H1 (cell line): ENCODE measurements at regions not wholly inside any gene's neighbourhood (a gene's known extent, or its start where the extent isn't known, plus 50 kb on each side); places are given as distances from the start of the nearest gene placed in this dataset.

Source experiments
- CTCF ChIA-PET: fragments of 300-600 bp; sonication (Branson Sonifier 250); formaldehyde crosslinking; loops from one replicate; lab custom pipeline; 2021; ENCODE audit not compliant: partially characterized antibody; lab: Charles Lee
- POLR2A ChIA-PET: fragments of 300-600 bp; sonication (Branson Sonifier 250); formaldehyde crosslinking; loops from one replicate; lab custom pipeline; 2021; ENCODE audit warnings: inconsistent platforms; ENCODE audit not compliant: partially characterized antibody; lab: Charles Lee
- DNase-seq, 2 experiments: peaks; one replicate each; pipeline versions ENCODE4 v3.0.0 to v3.0.0-alpha.2; 2010 to 2022; ENCODE audit warnings: low spot score in 2 of 2, low read depth in 1 of 2, mixed read lengths in 1 of 2
- FAIRE-seq: peaks from 2 replicates; lab custom pipeline; 2011; peaks lifted over from hg19 to GRCh38; lab: Jason Lieb, UNC
- H2AFZ ChIP-seq: 2 replicates; pipeline ENCODE4 v1.8.1; 2012; ENCODE audit warnings: low read length, inconsistent platforms
- H2AK5ac ChIP-seq: 2 replicates; pipeline ENCODE4 v1.6.1; 2013; ENCODE audit warnings: low read depth, low read length
- H2BK120ac ChIP-seq: replicated peaks from 2 replicates; pipeline ENCODE3; 2013; ENCODE audit warnings: low read depth, low read length, inconsistent platforms
- H2BK12ac ChIP-seq: 2 replicates; pipeline ENCODE4 v1.6.1; 2013; ENCODE audit warnings: low read depth, low read length
- H2BK15ac ChIP-seq: 2 replicates; pipeline ENCODE4 v1.6.1; 2013; ENCODE audit warnings: low read length
- H2BK20ac ChIP-seq: 2 replicates; pipeline ENCODE4 v1.6.1; 2013; ENCODE audit warnings: low read length
- H2BK5ac ChIP-seq: 2 replicates; pipeline ENCODE4 v1.6.1; 2013; ENCODE audit warnings: low read depth, low read length
- H3K14ac ChIP-seq: 2 replicates; pipeline ENCODE4 v1.6.1; 2013; ENCODE audit warnings: inconsistent platforms; ENCODE audit not compliant: insufficient read length
- H3K18ac ChIP-seq: 2 replicates; pipeline ENCODE4 v1.6.1; 2013; ENCODE audit warnings: low read length; ENCODE audit errors: extremely low read depth
- H3K23ac ChIP-seq: 2 replicates; pipeline ENCODE4 v1.6.1; 2013; ENCODE audit warnings: inconsistent platforms; ENCODE audit not compliant: insufficient read length
- H3K23me2 ChIP-seq: 2 replicates; pipeline ENCODE4 v1.6.1; 2013; ENCODE audit warnings: low read depth, low read length
- H3K27ac ChIP-seq: 2 replicates; pipeline ENCODE4 v1.6.1; 2011; ENCODE audit warnings: low read depth, low read length, inconsistent platforms
- H3K27me3 ChIP-seq, 4 experiments: replicated peaks in 1 of 4; 1 replicate in 1 of 4; 2 replicates in 3 of 4; pipeline versions ENCODE4 v1.6.1 to v1.8.1; 2011 to 2013; ENCODE audit warnings: low read length in 3 of 4, mild to moderate bottlenecking in 3 of 4, inconsistent platforms in 2 of 4, mixed read lengths in 2 of 4, moderate library complexity in 1 of 4; ENCODE audit not compliant: control insufficient read depth in 3 of 4, insufficient read depth in 3 of 4; ENCODE audit errors: extremely low read depth in 1 of 4
- H3K36me3 ChIP-seq, 4 experiments: 2 replicates each; pipeline versions ENCODE4 v1.6.1 to v1.8.1; 2011 to 2013; ENCODE audit warnings: mild to moderate bottlenecking in 4 of 4, low read length in 3 of 4, moderate library complexity in 2 of 4, control low read depth in 1 of 4, inconsistent platforms in 1 of 4; ENCODE audit not compliant: insufficient read depth in 4 of 4, control insufficient read depth in 2 of 4
- H3K4ac ChIP-seq: replicated peaks from 2 replicates; pipeline ENCODE3; 2013; ENCODE audit warnings: low read length, low read depth, mixed read lengths, inconsistent platforms; ENCODE audit not compliant: insufficient read length
- H3K4me1 ChIP-seq, 4 experiments: replicated peaks in 1 of 4; 1 replicate in 1 of 4; 2 replicates in 3 of 4; pipeline versions ENCODE4 v1.6.1 to v1.8.1; 2011 to 2013; ENCODE audit warnings: low read length in 3 of 4, inconsistent platforms in 2 of 4, mixed read lengths in 1 of 4; ENCODE audit not compliant: insufficient read depth in 4 of 4, control insufficient read depth in 3 of 4
- H3K4me2 ChIP-seq, 2 experiments: 2 replicates each; pipeline versions ENCODE4 v1.6.1 to v1.8.1; 2011 to 2013; ENCODE audit warnings: low read depth in 2 of 2, low read length in 2 of 2, control low read depth in 1 of 2, inconsistent platforms in 1 of 2, mild to moderate bottlenecking in 1 of 2; ENCODE audit not compliant: insufficient read depth in 1 of 2
- H3K4me3 ChIP-seq, 4 experiments: fragments of 200-600, 300-600 bp in 1 of 4; sonication (generic), shearing (Covaris generic), sonication (Bioruptor Twin) in 1 of 4; 2 replicates each; pipeline versions ENCODE4 v1.5.1 to v1.8.1; 2011 to 2016; ENCODE audit warnings: low read length in 4 of 4, low read depth in 3 of 4, control low read depth in 2 of 4, inconsistent platforms in 2 of 4, mild to moderate bottlenecking in 2 of 4, mixed read lengths in 1 of 4, moderate library complexity in 1 of 4; ENCODE audit not compliant: insufficient read depth in 2 of 4; ENCODE audit errors: extremely low read depth in 1 of 4
- H3K56ac ChIP-seq: replicated peaks from 2 replicates; pipeline ENCODE3; 2013; ENCODE audit warnings: low read depth, mild to moderate bottlenecking, mixed read lengths, low read length, inconsistent platforms; ENCODE audit not compliant: insufficient read length
- H3K79me1 ChIP-seq: 2 replicates; pipeline ENCODE4 v1.6.1; 2013; ENCODE audit warnings: low read depth, low read length, control low read depth
- H3K79me2 ChIP-seq, 2 experiments: 2 replicates each; pipeline versions ENCODE4 v1.6.1 to v1.8.1; 2012 to 2013; ENCODE audit warnings: low read length in 2 of 2, mild to moderate bottlenecking in 2 of 2, inconsistent platforms in 1 of 2; ENCODE audit not compliant: insufficient read depth in 2 of 2, control insufficient read depth in 1 of 2
- H3K9ac ChIP-seq, 4 experiments: replicated peaks in 1 of 4; 1 replicate in 1 of 4; 2 replicates in 3 of 4; pipeline versions ENCODE4 v1.6.1 to v1.8.1; 2011 to 2013; ENCODE audit warnings: low read depth in 3 of 4, low read length in 3 of 4, control low read depth in 2 of 4, mild to moderate bottlenecking in 2 of 4, moderate library complexity in 2 of 4, inconsistent platforms in 1 of 4; ENCODE audit errors: extremely low read depth in 1 of 4
- H3K9me3 ChIP-seq, 2 experiments: 2 replicates each; pipeline versions ENCODE4 v1.6.1 to v1.8.1; 2012 to 2013; ENCODE audit warnings: mild to moderate bottlenecking in 2 of 2, moderate library complexity in 2 of 2, control low read depth in 1 of 2, inconsistent platforms in 1 of 2, low read depth in 1 of 2, low read length in 1 of 2, mixed read lengths in 1 of 2; ENCODE audit not compliant: insufficient read depth in 2 of 2
- H4K20me1 ChIP-seq, 2 experiments: replicated peaks in 1 of 2; 2 replicates each; pipeline versions ENCODE3 to v1.8.1; 2011 to 2013; ENCODE audit warnings: inconsistent platforms in 2 of 2, low read length in 2 of 2, mild to moderate bottlenecking in 1 of 2; ENCODE audit not compliant: insufficient read depth in 2 of 2, control insufficient read depth in 1 of 2
- H4K5ac ChIP-seq: 2 replicates; pipeline ENCODE4 v1.6.1; 2013; ENCODE audit warnings: low read length, low read depth, mixed read lengths, inconsistent platforms; ENCODE audit not compliant: insufficient read length
- H4K8ac ChIP-seq: 2 replicates; pipeline ENCODE4 v1.8.0; 2013; ENCODE audit warnings: mild to moderate bottlenecking, moderate library complexity, low read length, inconsistent platforms; ENCODE audit not compliant: insufficient read depth; ENCODE audit errors: extremely low read depth
- H4K91ac ChIP-seq: replicated peaks from 2 replicates; pipeline ENCODE3; 2013; ENCODE audit warnings: low read length, mixed read lengths, inconsistent platforms; ENCODE audit not compliant: insufficient read length
- BCL11A ChIP-seq, 2 experiments: IDR thresholded peaks; one replicate each; pipeline ENCODE4 v1.6.1; 2011; ENCODE audit warnings: low read depth in 2 of 2, low read length in 2 of 2, mild to moderate bottlenecking in 2 of 2
- CEBPB ChIP-seq: IDR thresholded peaks from 2 replicates; pipeline ENCODE4 v1.6.1; 2012; ENCODE audit warnings: low read depth, low read length
- E2F6 ChIP-seq: IDR thresholded peaks from 2 replicates; pipeline ENCODE4 v1.6.1; 2012; ENCODE audit warnings: inconsistent platforms
- SRF ChIP-seq: IDR thresholded peaks from 2 replicates; pipeline ENCODE4 v1.6.1; 2011; ENCODE audit warnings: mild to moderate bottlenecking, low read depth, low read length, moderate library complexity
- TAF1 ChIP-seq: IDR thresholded peaks from 2 replicates; pipeline ENCODE4 v1.6.1; 2011; ENCODE audit warnings: mild to moderate bottlenecking, low read depth, low read length
- TEAD4 ChIP-seq: IDR thresholded peaks from 2 replicates; pipeline ENCODE4 v1.6.1; 2012; ENCODE audit warnings: low read depth, low read length, inconsistent platforms, mixed read lengths

GRCh38 chrX:122566401-122566800 lies 617.7 kb upstream of the GRIA3 start:
- H3K36me3 ChIP-seq, result no peaks in the 10 kb centered on the region

More at GRCh38 chrX:122566401-122566800, 617.7 kb upstream of the GRIA3 start:
- Histone ChIP-seq H2BK15ac (no peak overlapping the region), H4K20me1 (no peaks in the 10 kb centered on the region), H2BK12ac (no peak overlapping the region), H3K79me2 (no peaks in the 10 kb centered on the region), H3K27ac (no peak overlapping the region), H2AFZ (no peak overlapping the region), H4K5ac (no peak overlapping the region), H3K4me1 (no peaks in the 10 kb centered on the region), H3K18ac (no peak overlapping the region), H2BK20ac (no peak overlapping the region), H3K4ac (no peak overlapping the region), H2AK5ac (no peak overlapping the region), H3K79me1 (no peaks in the 10 kb centered on the region), H3K23ac (no peak overlapping the region), H2BK5ac (no peak overlapping the region), H3K56ac (no peak overlapping the region), H4K91ac (no peak overlapping the region), H2BK120ac (no peak overlapping the region), H4K8ac (no peak overlapping the region), H3K23me2 (no peaks in the 10 kb centered on the region), H3K14ac (no peak overlapping the region), H3K27me3 (no peaks in the 10 kb centered on the region), H3K9me3 (no peaks in the 10 kb centered on the region), H3K4me2 (no peak overlapping the region), H3K4me3 (no peak overlapping the region), H3K9ac (no peak overlapping the region)
- CTCF ChIA-PET, result no interaction called here
- DNase-seq (no peak), FAIRE-seq (no peak)
- TF ChIP-seq TEAD4 (no peak), SRF (no peak), CEBPB (no peak), TAF1 (no peak), E2F6 (no peak), BCL11A (IDR thresholded peaks at IDR 0.05; ENCODE audit: low read depth in 2 of 2, low read length in 2 of 2) (no peak)
- POLR2A ChIA-PET, result no interaction called here
